22Rv1 (cell line): ENCODE measurements at regions not wholly inside any gene's neighbourhood (a gene's known extent, or its start where the extent isn't known, plus 50 kb on each side); places are given as distances from the start of the nearest gene placed in this dataset.

Experiments used
- ZFX ChIP-seq: fragments of 450-650 bp; IDR thresholded peaks from 2 replicates; pipeline ENCODE4 v1.6.1; 2017; ENCODE audit warnings: antibody characterized with exemption, borderline replicate concordance
- TF ChIP-seq, protein P1 (sequence below): fragments of 450-650 bp; IDR thresholded peaks from 2 replicates; pipeline ENCODE4 v1.5.1; 2017; ENCODE audit warnings: mild to moderate bottlenecking

DNA sequence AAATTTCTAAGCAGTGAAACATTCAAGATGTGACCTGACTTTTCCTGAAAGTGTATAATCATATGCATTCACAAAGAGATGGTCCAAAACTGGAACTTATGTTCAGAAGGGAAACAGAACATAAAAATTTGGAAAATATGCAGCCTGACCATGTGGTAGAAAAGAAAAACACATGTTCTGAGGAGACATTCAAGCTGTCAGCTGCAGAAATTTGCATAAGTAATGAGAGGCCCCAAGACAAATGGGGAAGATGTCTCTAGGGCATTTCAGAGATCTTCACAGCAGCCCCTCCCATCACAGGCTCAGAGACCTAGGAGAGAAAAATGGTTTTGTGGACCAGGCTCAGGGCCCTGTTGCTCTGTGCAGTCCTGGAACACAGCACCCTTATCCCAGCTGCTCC, 123.8 kb downstream of the RPIA start:
- TF ChIP-seq, protein P1, sequence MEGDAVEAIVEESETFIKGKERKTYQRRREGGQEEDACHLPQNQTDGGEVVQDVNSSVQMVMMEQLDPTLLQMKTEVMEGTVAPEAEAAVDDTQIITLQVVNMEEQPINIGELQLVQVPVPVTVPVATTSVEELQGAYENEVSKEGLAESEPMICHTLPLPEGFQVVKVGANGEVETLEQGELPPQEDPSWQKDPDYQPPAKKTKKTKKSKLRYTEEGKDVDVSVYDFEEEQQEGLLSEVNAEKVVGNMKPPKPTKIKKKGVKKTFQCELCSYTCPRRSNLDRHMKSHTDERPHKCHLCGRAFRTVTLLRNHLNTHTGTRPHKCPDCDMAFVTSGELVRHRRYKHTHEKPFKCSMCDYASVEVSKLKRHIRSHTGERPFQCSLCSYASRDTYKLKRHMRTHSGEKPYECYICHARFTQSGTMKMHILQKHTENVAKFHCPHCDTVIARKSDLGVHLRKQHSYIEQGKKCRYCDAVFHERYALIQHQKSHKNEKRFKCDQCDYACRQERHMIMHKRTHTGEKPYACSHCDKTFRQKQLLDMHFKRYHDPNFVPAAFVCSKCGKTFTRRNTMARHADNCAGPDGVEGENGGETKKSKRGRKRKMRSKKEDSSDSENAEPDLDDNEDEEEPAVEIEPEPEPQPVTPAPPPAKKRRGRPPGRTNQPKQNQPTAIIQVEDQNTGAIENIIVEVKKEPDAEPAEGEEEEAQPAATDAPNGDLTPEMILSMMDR: no peak
- no peak for TF ChIP-seq ZFX
